ENCODE measurements at regions not wholly inside any gene's neighbourhood (a gene's known extent, or its start where the extent isn't known, plus 50 kb on each side); places are given as distances from the start of the nearest gene placed in this dataset.

- Histone ChIP-seq H3K27ac (ENCODE audit: low read depth, low read length) (no peak overlapping the region), H3K9ac (ENCODE audit: low read depth, low read length) (no peak overlapping the region), H3K27me3 (ENCODE audit: control insufficient read depth, insufficient read depth, low read length) (no peaks in the 10 kb centered on the region), H3K4me3 (ENCODE audit: low read depth, low read length) (no peak overlapping the region), H3K36me3 (ENCODE audit: control insufficient read depth, insufficient read depth, low read length) (no peaks in the 10 kb centered on the region), H3K9me3 (ENCODE audit: control insufficient read depth, insufficient read depth, low read length) (no peaks in the 10 kb centered on the region), H3K4me1 (ENCODE audit: control insufficient read depth, insufficient read depth, low read length) (no peaks in the 10 kb centered on the region)
Measured at GRCh38 chr2:66766582-66766981, 331.7 kb downstream of the MEIS1 start.

- Histone ChIP-seq H3K27me3 (ENCODE audit: control insufficient read depth, insufficient read depth, low read length) (no peaks in the 10 kb centered on the region; the same call in 1 of the 2 replicates), H3K9ac (ENCODE audit: low read depth, low read length) (no peak overlapping the region), H3K27ac (ENCODE audit: low read depth, low read length) (no peak overlapping the region), H3K4me1 (ENCODE audit: control insufficient read depth, insufficient read depth, low read length) (no peaks in the 10 kb centered on the region), H3K9me3 (ENCODE audit: control insufficient read depth, insufficient read depth, low read length) (no peaks in the 10 kb centered on the region), H3K36me3 (ENCODE audit: control insufficient read depth, insufficient read depth, low read length) (no peaks in the 10 kb centered on the region), H3K4me3 (ENCODE audit: low read depth, low read length) (no peak overlapping the region)
Measured at GRCh38 chr2:66771359-66771976, 336.5 kb downstream of the MEIS1 start.

GRCh38 chr2:66772618-66773017, 337.7 kb downstream of the MEIS1 start:
- Histone ChIP-seq H3K9ac (ENCODE audit: low read depth, low read length) (no peak overlapping the region), H3K9me3 (ENCODE audit: control insufficient read depth, insufficient read depth, low read length) (no peaks in the 10 kb centered on the region), H3K27me3 (ENCODE audit: control insufficient read depth, insufficient read depth, low read length) (no peaks in the 10 kb centered on the region; the same call in 1 of the 2 replicates), H3K36me3 (ENCODE audit: control insufficient read depth, insufficient read depth, low read length) (no peaks in the 10 kb centered on the region), H3K27ac (ENCODE audit: low read depth, low read length) (no peak overlapping the region), H3K4me3 (ENCODE audit: low read depth, low read length) (no peak overlapping the region), H3K4me1 (ENCODE audit: control insufficient read depth, insufficient read depth, low read length) (no peaks in the 10 kb centered on the region)

DNA sequence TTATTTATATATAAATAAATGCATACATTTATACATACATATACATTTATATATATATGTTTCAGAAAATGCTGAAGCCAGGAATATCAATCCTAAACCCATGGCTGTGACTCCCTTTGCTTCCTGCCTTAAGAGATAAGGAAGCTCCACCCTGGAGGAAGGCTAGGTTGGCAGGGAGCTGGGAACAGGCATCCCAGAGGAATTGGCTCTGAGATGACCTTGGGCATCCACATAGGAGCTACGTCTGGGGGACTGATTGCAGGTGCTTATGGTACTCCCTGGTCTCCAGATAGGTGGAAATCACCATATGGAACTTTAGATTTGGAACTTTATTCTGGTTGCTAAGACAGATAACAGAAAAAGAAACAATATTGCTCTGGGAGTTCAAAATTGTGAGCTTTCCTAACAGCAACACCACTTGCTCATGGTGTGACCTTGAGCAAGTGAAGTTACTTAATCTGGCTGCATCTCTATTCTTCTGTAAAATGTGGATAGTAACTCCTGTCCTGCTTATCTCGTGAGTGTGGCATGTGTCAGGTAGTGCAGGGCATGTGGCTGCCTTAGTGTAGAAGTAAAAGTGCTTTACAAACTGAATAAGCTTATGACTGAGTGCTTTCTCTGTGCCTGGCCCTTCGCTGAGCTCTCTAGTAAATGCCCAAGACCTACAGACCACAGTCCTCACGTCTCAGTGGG, 341.0 kb downstream of the MEIS1 start:
- no peaks in the 10 kb centered on the region for H3K36me3 ChIP-seq (ENCODE audit: control insufficient read depth, insufficient read depth, low read length)
- H3K27ac ChIP-seq (ENCODE audit: low read depth, low read length), result no peak overlapping the region
- no peaks in the 10 kb centered on the region; the same call in 1 of the 2 replicates for H3K27me3 ChIP-seq (ENCODE audit: control insufficient read depth, insufficient read depth, low read length)
- no peak overlapping the region for H3K4me3 ChIP-seq (ENCODE audit: low read depth, low read length)
- no peaks in the 10 kb centered on the region for H3K4me1 ChIP-seq (ENCODE audit: control insufficient read depth, insufficient read depth, low read length)
- H3K9ac ChIP-seq (ENCODE audit: low read depth, low read length), result no peak overlapping the region
- H3K9me3 ChIP-seq (ENCODE audit: control insufficient read depth, insufficient read depth, low read length), result no peaks in the 10 kb centered on the region

DNA sequence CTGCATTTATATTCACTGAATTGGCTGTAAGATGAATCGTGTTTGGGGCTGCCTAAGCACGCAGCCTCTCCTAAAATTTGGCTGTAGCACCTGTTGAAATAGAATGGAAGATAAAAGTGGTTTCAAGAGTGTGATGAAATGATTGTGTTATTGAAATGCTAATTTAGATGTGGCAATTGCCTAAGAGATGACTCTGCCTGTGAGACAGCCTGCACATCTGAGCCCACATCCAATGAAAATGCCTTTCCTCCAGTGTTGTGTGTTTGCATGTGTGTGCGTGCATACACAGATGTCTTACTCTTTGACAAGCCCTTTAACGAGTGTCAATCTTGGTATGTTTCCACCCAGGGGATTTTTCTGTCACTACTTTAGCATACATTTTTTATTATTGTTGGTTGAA, 346.9 kb downstream of the MEIS1 start:
- Histone ChIP-seq H3K27me3 (ENCODE audit: control insufficient read depth, insufficient read depth, low read length) (no peaks in the 10 kb centered on the region), H3K27ac (ENCODE audit: low read depth, low read length) (no peak overlapping the region), H3K36me3 (ENCODE audit: control insufficient read depth, insufficient read depth, low read length) (no peaks in the 10 kb centered on the region), H3K4me1 (ENCODE audit: control insufficient read depth, insufficient read depth, low read length) (no peaks in the 10 kb centered on the region), H3K9ac (ENCODE audit: low read depth, low read length) (no peak overlapping the region), H3K9me3 (ENCODE audit: control insufficient read depth, insufficient read depth, low read length) (no peaks in the 10 kb centered on the region), H3K4me3 (ENCODE audit: low read depth, low read length) (no peak overlapping the region)

GRCh38 chr2:66782780-66783361, 347.9 kb downstream of the MEIS1 start:
- H3K36me3 ChIP-seq (ENCODE audit: control insufficient read depth, insufficient read depth, low read length), result no peaks in the 10 kb centered on the region
- no peaks in the 10 kb centered on the region for H3K9me3 ChIP-seq (ENCODE audit: control insufficient read depth, insufficient read depth, low read length)
- no peak overlapping the region for H3K4me3 ChIP-seq (ENCODE audit: low read depth, low read length)
- H3K27me3 ChIP-seq (ENCODE audit: control insufficient read depth, insufficient read depth, low read length), result no peaks in the 10 kb centered on the region
- no peaks in the 10 kb centered on the region for H3K4me1 ChIP-seq (ENCODE audit: control insufficient read depth, insufficient read depth, low read length)
- H3K27ac ChIP-seq (ENCODE audit: low read depth, low read length), result no peak overlapping the region
- no peak overlapping the region for H3K9ac ChIP-seq (ENCODE audit: low read depth, low read length)

DNA sequence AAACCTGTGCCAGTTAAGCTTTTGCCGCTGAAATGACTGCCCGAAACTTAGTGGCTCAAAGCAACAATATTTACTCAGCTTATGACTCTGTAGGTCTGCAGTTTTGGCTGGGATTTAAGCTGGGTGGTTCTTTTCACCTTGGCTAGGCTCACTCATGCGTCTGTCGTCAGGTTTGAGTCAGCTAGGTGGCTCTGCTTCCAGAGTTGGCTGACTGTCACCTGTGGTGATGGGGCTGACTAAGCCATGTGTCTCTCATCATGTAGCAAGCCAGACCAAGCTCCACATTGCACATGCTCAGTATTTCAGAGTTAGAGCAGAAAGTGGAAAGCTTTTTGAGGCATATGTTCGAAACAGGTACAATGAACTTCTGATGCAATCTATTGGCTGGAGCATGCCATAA, 354.8 kb downstream of the MEIS1 start:
- Histone ChIP-seq H3K9ac (ENCODE audit: low read depth, low read length) (no peak overlapping the region), H3K27ac (ENCODE audit: low read depth, low read length) (no peak overlapping the region), H3K36me3 (ENCODE audit: control insufficient read depth, insufficient read depth, low read length) (no peaks in the 10 kb centered on the region), H3K27me3 (ENCODE audit: control insufficient read depth, insufficient read depth, low read length) (no peaks in the 10 kb centered on the region), H3K9me3 (ENCODE audit: control insufficient read depth, insufficient read depth, low read length) (no peaks in the 10 kb centered on the region), H3K4me1 (ENCODE audit: control insufficient read depth, insufficient read depth, low read length) (no peaks in the 10 kb centered on the region), H3K4me3 (ENCODE audit: low read depth, low read length) (no peak overlapping the region)

DNA sequence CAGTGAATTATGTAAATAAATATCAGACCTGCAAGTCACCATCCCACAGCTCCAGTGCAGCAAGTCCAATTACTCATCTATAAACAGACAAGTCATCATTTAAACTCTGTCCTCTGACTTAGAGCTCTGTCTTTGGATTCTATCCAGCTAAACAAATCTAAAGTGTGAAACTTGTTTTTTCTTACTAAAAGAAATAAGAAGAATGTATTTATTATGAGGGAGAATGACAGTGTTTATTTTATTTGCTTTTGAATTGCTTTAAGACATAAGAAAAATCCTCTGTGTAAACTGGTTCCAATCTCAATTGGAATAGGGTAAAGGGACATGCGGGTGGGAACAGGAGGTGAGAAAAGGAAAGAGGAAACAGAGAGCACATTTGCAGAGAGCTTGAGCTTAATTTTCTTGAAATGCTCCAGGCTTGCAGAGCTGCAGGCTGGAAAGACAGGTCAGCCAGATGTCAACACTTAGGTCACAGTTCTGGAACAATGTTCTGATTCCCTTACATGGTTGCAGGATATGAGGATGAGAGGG, 355.8 kb downstream of the MEIS1 start:
- H3K4me1 ChIP-seq (ENCODE audit: control insufficient read depth, insufficient read depth, low read length), result no peaks in the 10 kb centered on the region
- H3K27ac ChIP-seq (ENCODE audit: low read depth, low read length), result no peak overlapping the region
- H3K27me3 ChIP-seq (ENCODE audit: control insufficient read depth, insufficient read depth, low read length), result no peaks in the 10 kb centered on the region
- no peak overlapping the region for H3K4me3 ChIP-seq (ENCODE audit: low read depth, low read length)
- H3K9ac ChIP-seq (ENCODE audit: low read depth, low read length), result no peak overlapping the region
- H3K9me3 ChIP-seq (ENCODE audit: control insufficient read depth, insufficient read depth, low read length), result no peaks in the 10 kb centered on the region
- H3K36me3 ChIP-seq (ENCODE audit: control insufficient read depth, insufficient read depth, low read length), result no peaks in the 10 kb centered on the region

GRCh38 chr2:66794070-66794469, 359.1 kb downstream of the MEIS1 start:
- Histone ChIP-seq H3K36me3 (ENCODE audit: control insufficient read depth, insufficient read depth, low read length) (no peaks in the 10 kb centered on the region), H3K4me1 (ENCODE audit: control insufficient read depth, insufficient read depth, low read length) (no peaks in the 10 kb centered on the region), H3K4me3 (ENCODE audit: low read depth, low read length) (no peak overlapping the region), H3K9ac (ENCODE audit: low read depth, low read length) (no peak overlapping the region), H3K9me3 (ENCODE audit: control insufficient read depth, insufficient read depth, low read length) (no peaks in the 10 kb centered on the region), H3K27me3 (ENCODE audit: control insufficient read depth, insufficient read depth, low read length) (no peaks in the 10 kb centered on the region), H3K27ac (ENCODE audit: low read depth, low read length) (no peak overlapping the region)

GRCh38 chr2:66794551-66794950, 359.6 kb downstream of the MEIS1 start:
- no peaks in the 10 kb centered on the region for H3K4me1 ChIP-seq (ENCODE audit: control insufficient read depth, insufficient read depth, low read length)
- no peak overlapping the region for H3K9ac ChIP-seq (ENCODE audit: low read depth, low read length)
- H3K4me3 ChIP-seq (ENCODE audit: low read depth, low read length), result no peak overlapping the region
- no peaks in the 10 kb centered on the region for H3K27me3 ChIP-seq (ENCODE audit: control insufficient read depth, insufficient read depth, low read length)
- H3K36me3 ChIP-seq (ENCODE audit: control insufficient read depth, insufficient read depth, low read length), result no peaks in the 10 kb centered on the region
- no peak overlapping the region for H3K27ac ChIP-seq (ENCODE audit: low read depth, low read length)
- H3K9me3 ChIP-seq (ENCODE audit: control insufficient read depth, insufficient read depth, low read length), result no peaks in the 10 kb centered on the region

DNA sequence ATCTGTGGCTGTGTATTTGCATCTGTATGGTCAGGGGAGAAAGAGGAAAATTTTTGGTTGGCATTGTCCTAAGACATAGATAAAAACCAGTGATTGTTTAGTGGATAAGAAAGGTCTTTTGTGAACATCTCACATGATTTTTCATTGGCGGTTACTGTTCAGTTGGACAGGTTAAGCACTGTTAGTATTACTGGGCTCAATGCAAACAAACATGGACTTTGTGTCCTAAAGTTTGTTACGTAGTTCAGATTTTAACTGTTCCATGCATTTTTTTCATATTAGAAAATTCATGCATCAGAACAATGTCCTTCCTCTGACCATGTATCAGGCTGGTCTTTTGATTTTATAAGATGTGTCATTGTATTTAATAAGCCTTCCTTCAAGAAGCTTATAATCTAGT, 368.0 kb downstream of the MEIS1 start:
- H3K9me3 ChIP-seq (ENCODE audit: control insufficient read depth, insufficient read depth, low read length), result no peaks in the 10 kb centered on the region
- no peaks in the 10 kb centered on the region for H3K36me3 ChIP-seq (ENCODE audit: control insufficient read depth, insufficient read depth, low read length)
- H3K27ac ChIP-seq (ENCODE audit: low read depth, low read length), result no peak overlapping the region
- H3K4me1 ChIP-seq (ENCODE audit: control insufficient read depth, insufficient read depth, low read length), result peaks cover 12% of the 10 kb centered on the region
- H3K4me3 ChIP-seq (ENCODE audit: low read depth, low read length), result no peak overlapping the region
- H3K27me3 ChIP-seq (ENCODE audit: control insufficient read depth, insufficient read depth, low read length), result no peaks in the 10 kb centered on the region
- no peak overlapping the region for H3K9ac ChIP-seq (ENCODE audit: low read depth, low read length)

All from HUES48 (cell line).